GM12892 (cell line): ENCODE measurements at regions not wholly inside any gene's neighbourhood (a gene's known extent, or its start where the extent isn't known, plus 50 kb on each side); places are given as distances from the start of the nearest gene placed in this dataset.

Source experiments
- DNase-seq: peaks from one replicate; pipeline ENCODE4 v3.0.0; 2011; ENCODE audit not compliant: insufficient read length
- FAIRE-seq: peaks from 2 replicates; lab custom pipeline; 2011; peaks lifted over from hg19 to GRCh38; lab: Jason Lieb, UNC
- POLR2A ChIP-seq: IDR thresholded peaks from 2 replicates; pipeline ENCODE4 v1.6.1; 2011; ENCODE audit warnings: low read depth, low read length, control low read depth
- POLR2AphosphoS5 ChIP-seq: IDR thresholded peaks from 2 replicates; pipeline ENCODE4 v1.6.1; 2011; ENCODE audit warnings: low read depth, low read length, control low read depth
- TAF1 ChIP-seq: IDR thresholded peaks from 2 replicates; pipeline ENCODE4 v1.6.1; 2011; ENCODE audit warnings: low read depth, mild to moderate bottlenecking, control low read depth, low read length, borderline replicate concordance

GRCh38 chr13:67650471-67650870, 420.3 kb upstream of the PCDH9 start:
- TF ChIP-seq POLR2AphosphoS5 = no peak
- no peak for TF ChIP-seq POLR2A
- TF ChIP-seq TAF1 = no peak
- DNase-seq (no peak), FAIRE-seq (no peak)

GRCh38 chr13:67645874-67646467, 415.8 kb upstream of the PCDH9 start:
- no peak for TF ChIP-seq POLR2AphosphoS5
- no peak for TF ChIP-seq POLR2A
- TF ChIP-seq TAF1 = no peak
- DNase-seq (no peak), FAIRE-seq (no peak)

- no peak for FAIRE-seq
- TF ChIP-seq POLR2AphosphoS5 (no peak), POLR2A (no peak), TAF1 (no peak)
- DNase-seq = no peak
Observed at GRCh38 chr13:67643516-67644055, 413.4 kb upstream of the PCDH9 start.

GRCh38 chr13:67642657-67643056, 412.5 kb upstream of the PCDH9 start:
- FAIRE-seq (no peak), DNase-seq (no peak)

GRCh38 chr13:67635754-67636153, 405.6 kb upstream of the PCDH9 start:
- FAIRE-seq (no peak), DNase-seq (no peak)
- no peak for TF ChIP-seq TAF1
- no peak for TF ChIP-seq POLR2A
- no peak for TF ChIP-seq POLR2AphosphoS5

More at GRCh38 chr13:67642657-67643056, 412.5 kb upstream of the PCDH9 start:
- TF ChIP-seq POLR2A (no peak), TAF1 (no peak), POLR2AphosphoS5 (no peak)

GRCh38 chr13:67632590-67632989, 402.5 kb upstream of the PCDH9 start:
- no peak for TF ChIP-seq POLR2A
- no peak for TF ChIP-seq TAF1
- TF ChIP-seq POLR2AphosphoS5 = no peak
- FAIRE-seq = no peak
- no peak for DNase-seq

- TF ChIP-seq TAF1 (no peak), POLR2AphosphoS5 (no peak)
- DNase-seq (no peak), FAIRE-seq (no peak)
Observed at GRCh38 chr13:67630640-67631039, 400.5 kb upstream of the PCDH9 start.

GRCh38 chr13:67623630-67624029, 393.5 kb upstream of the PCDH9 start:
- FAIRE-seq = no peak

GRCh38 chr13:67620665-67621064, 390.5 kb upstream of the PCDH9 start:
- TF ChIP-seq POLR2A (no peak), TAF1 (no peak), POLR2AphosphoS5 (no peak)
- DNase-seq (no peak), FAIRE-seq (no peak)

More at GRCh38 chr13:67623630-67624029, 393.5 kb upstream of the PCDH9 start:
- DNase-seq = no peak
- TF ChIP-seq TAF1 = no peak
- no peak for TF ChIP-seq POLR2A
- TF ChIP-seq POLR2AphosphoS5 = no peak

- FAIRE-seq = no peak
- TF ChIP-seq POLR2A = no peak
- no peak for TF ChIP-seq POLR2AphosphoS5
- no peak for TF ChIP-seq TAF1
- no peak for DNase-seq
Observed at GRCh38 chr13:67619995-67620380, 389.9 kb upstream of the PCDH9 start.

- DNase-seq (no peak), FAIRE-seq (no peak)
- TF ChIP-seq POLR2A = no peak
- TF ChIP-seq TAF1 = no peak
- TF ChIP-seq POLR2AphosphoS5 = no peak
Observed at GRCh38 chr13:67619351-67619994, 389.3 kb upstream of the PCDH9 start.

- FAIRE-seq (no peak), DNase-seq (no peak)
- no peak for TF ChIP-seq POLR2A
- TF ChIP-seq TAF1 = no peak
- no peak for TF ChIP-seq POLR2AphosphoS5
Observed at GRCh38 chr13:67614579-67614978, 384.4 kb upstream of the PCDH9 start.
